ENCODE measurements at regions not wholly inside any gene's neighbourhood (a gene's known extent, or its start where the extent isn't known, plus 50 kb on each side); places are given as distances from the start of the nearest gene placed in this dataset.

DNA sequence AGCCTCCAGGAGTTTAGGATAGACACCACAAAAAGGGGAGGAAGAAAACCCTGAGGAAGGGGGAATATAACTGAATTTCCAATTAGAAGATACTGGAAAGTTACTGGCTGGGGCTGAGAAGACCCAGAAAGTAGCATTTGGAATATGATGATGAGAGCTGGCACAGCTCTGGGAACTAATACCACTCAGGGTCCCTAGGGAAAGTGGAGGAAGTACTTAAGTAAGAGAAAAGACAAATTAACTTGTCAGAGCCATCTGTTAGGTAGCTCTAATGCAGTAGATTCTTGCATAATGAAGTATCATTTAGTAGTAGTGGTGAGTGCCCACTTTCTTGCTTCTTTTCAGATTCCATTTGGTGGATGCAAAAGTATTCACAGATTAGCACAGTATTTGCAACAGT is 90.8 kb upstream of the TSPAN5 start:
- H3K27me3 Mint-ChIP-seq (ENCODE audit: unreplicated experiment): no peaks in the 10 kb centered on the region
- no peak overlapping the region for H3K4me3 Mint-ChIP-seq (ENCODE audit: low read depth, unreplicated experiment)
- DNase-seq: no peak
- H3K27ac Mint-ChIP-seq (ENCODE audit: unreplicated experiment): no peak overlapping the region
- no TSS peak for BruUV-seq (replicated peaks)
- no peaks in the 10 kb centered on the region for H3K36me3 Mint-ChIP-seq (ENCODE audit: insufficient read depth, unreplicated experiment)
- CTCF ChIA-PET: no interaction called here
- intact Hi-C loops (cut with micrococcal nuclease; ENCODE audit: unreplicated experiment): no loop called here
- no peak for TF ChIP-seq CTCF (IDR thresholded peaks at IDR 0.05; ENCODE audit: unreplicated experiment)
- no peaks in the 10 kb centered on the region for H3K9me3 Mint-ChIP-seq (ENCODE audit: low read depth, unreplicated experiment)
- H3K4me1 Mint-ChIP-seq (ENCODE audit: low read depth, unreplicated experiment): no peaks in the 10 kb centered on the region

- no peak for DNase-seq
- H3K36me3 Mint-ChIP-seq (ENCODE audit: insufficient read depth, unreplicated experiment): no peaks in the 10 kb centered on the region
- no peaks in the 10 kb centered on the region for H3K4me1 Mint-ChIP-seq (ENCODE audit: low read depth, unreplicated experiment)
- intact Hi-C loops (cut with micrococcal nuclease; ENCODE audit: unreplicated experiment): no loop called here
- no peak overlapping the region for H3K4me3 Mint-ChIP-seq (ENCODE audit: low read depth, unreplicated experiment)
- no TSS peak for BruUV-seq (replicated peaks)
- H3K27me3 Mint-ChIP-seq (ENCODE audit: unreplicated experiment): no peaks in the 10 kb centered on the region
- TF ChIP-seq CTCF (IDR thresholded peaks at IDR 0.05; ENCODE audit: unreplicated experiment): no peak
- H3K9me3 Mint-ChIP-seq (ENCODE audit: low read depth, unreplicated experiment): no peaks in the 10 kb centered on the region
- H3K27ac Mint-ChIP-seq (ENCODE audit: unreplicated experiment): no peak overlapping the region
- CTCF ChIA-PET: no interaction called here
These were observed 90.2 kb upstream of the TSPAN5 start for GRCh38 chr4:98748609-98749008.

DNA sequence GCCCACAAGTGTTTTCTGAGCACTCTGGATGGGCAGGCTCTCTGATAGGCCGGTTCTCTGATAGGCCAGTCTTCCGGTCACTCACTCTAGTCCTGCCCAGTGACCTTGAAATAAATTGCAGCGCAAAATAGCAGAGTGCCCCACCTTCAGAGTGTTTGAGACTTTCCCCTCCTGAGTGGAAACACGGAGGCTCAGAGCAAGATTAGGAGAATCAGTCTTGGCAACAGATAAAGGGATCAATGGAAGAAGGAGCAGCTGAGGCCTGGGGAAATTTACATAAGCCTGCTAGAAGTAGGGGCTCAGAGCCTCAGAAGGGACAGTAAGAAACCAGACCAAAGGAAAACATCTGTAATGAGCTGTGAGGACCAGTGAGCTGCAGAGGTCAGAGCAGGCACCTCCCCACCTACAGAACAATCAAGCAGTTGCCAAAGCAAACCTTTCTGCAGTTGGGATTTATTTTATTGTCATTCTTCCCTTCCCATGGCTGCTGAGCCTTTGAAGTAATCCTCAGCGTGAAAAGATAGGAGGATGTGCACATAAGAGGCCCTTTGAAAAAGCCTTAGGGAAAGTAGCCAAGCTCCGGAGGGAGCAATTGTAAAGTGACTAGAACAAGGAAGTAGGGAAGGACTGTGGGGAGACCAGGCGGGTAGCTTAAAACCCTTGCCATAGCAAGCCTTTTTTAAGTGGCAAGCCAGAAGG is 89.1 kb upstream of the TSPAN5 start:
- Mint-ChIP-seq H3K27ac (ENCODE audit: unreplicated experiment) (no peak overlapping the region), H3K27me3 (ENCODE audit: unreplicated experiment) (no peaks in the 10 kb centered on the region), H3K9me3 (ENCODE audit: low read depth, unreplicated experiment) (no peaks in the 10 kb centered on the region), H3K4me3 (ENCODE audit: low read depth, unreplicated experiment) (no peak overlapping the region), H3K4me1 (ENCODE audit: low read depth, unreplicated experiment) (no peaks in the 10 kb centered on the region), H3K36me3 (ENCODE audit: insufficient read depth, unreplicated experiment) (no peaks in the 10 kb centered on the region)
- DNase-seq: no peak
- intact Hi-C loops (cut with micrococcal nuclease; ENCODE audit: unreplicated experiment): no loop called here
- CTCF ChIA-PET: no interaction called here
- no TSS peak for BruUV-seq (replicated peaks)
- TF ChIP-seq CTCF (IDR thresholded peaks at IDR 0.05; ENCODE audit: unreplicated experiment): no peak

DNA sequence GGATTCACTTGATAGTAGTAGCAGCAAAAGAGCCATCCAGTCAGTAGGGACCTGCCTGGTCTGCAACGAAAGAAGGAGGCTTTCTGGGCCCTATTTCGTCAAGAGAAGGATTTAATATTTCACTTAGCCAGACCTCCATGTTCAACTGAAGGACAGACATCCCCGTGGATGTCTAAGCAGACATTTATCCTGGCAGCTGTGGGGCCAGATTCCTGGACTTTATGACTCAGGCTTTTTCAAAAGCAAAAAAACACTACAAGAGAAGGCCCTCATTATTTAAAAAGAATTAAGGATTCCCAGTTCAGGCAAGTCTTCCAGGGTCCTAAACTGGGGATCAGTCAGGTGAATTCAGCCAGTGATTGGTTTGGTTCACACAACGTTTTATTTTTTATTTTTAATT is 88.5 kb upstream of the TSPAN5 start:
- intact Hi-C loops (cut with micrococcal nuclease; ENCODE audit: unreplicated experiment): no loop called here
- no peak for TF ChIP-seq CTCF (IDR thresholded peaks at IDR 0.05; ENCODE audit: unreplicated experiment)
- Mint-ChIP-seq H3K4me1 (ENCODE audit: low read depth, unreplicated experiment) (no peaks in the 10 kb centered on the region), H3K27me3 (ENCODE audit: unreplicated experiment) (no peaks in the 10 kb centered on the region), H3K4me3 (ENCODE audit: low read depth, unreplicated experiment) (no peak overlapping the region), H3K9me3 (ENCODE audit: low read depth, unreplicated experiment) (no peaks in the 10 kb centered on the region), H3K36me3 (ENCODE audit: insufficient read depth, unreplicated experiment) (no peaks in the 10 kb centered on the region), H3K27ac (ENCODE audit: unreplicated experiment) (no peak overlapping the region)
- DNase-seq: no peak
- CTCF ChIA-PET: no interaction called here
- no TSS peak for BruUV-seq (replicated peaks)

Data from Calu3 (cell line).